Activated T-helper 17 cell treated with anti-CD3 and anti-CD28 coated beads, Interleukin-2, amount 50 U/mL, for 72 hours (primary cell): ENCODE measurements at regions not wholly inside any gene's neighbourhood (a gene's known extent, or its start where the extent isn't known, plus 50 kb on each side); places are given as distances from the start of the nearest gene placed in this dataset.
"Not testable (repeated sequence)": the region's sequence is repeated elsewhere in the genome, so short reads cannot be mapped to it uniquely, and the experiment has no call there.

Source experiments
- ATAC-seq: fragments of 150-1000 bp; cut with Tn5 transposase; replicated peaks from 2 replicates; pipeline ENCODE4 v1.10.0; 2021; ENCODE audit warnings: mild to moderate bottlenecking, moderate library complexity
- H3K27ac Mint-ChIP-seq: one replicate; pipeline ENCODE4 v1.8.0; 2022; ENCODE audit warnings: mixed read lengths
- H3K27me3 Mint-ChIP-seq: one replicate; pipeline ENCODE4 v1.8.0; 2022; ENCODE audit warnings: mixed read lengths
- H3K36me3 Mint-ChIP-seq: one replicate; pipeline ENCODE4 v1.8.0; 2022; ENCODE audit warnings: low read depth, mild to moderate bottlenecking, mixed read lengths
- H3K4me1 Mint-ChIP-seq: one replicate; pipeline ENCODE4 v1.8.0; 2022; ENCODE audit warnings: mixed read lengths
- H3K4me3 Mint-ChIP-seq: one replicate; pipeline ENCODE4 v1.8.0; 2022; ENCODE audit warnings: mild to moderate bottlenecking, mixed read lengths
- H3K9me3 Mint-ChIP-seq: one replicate; pipeline ENCODE4 v1.8.0; 2022; ENCODE audit warnings: mixed read lengths

DNA sequence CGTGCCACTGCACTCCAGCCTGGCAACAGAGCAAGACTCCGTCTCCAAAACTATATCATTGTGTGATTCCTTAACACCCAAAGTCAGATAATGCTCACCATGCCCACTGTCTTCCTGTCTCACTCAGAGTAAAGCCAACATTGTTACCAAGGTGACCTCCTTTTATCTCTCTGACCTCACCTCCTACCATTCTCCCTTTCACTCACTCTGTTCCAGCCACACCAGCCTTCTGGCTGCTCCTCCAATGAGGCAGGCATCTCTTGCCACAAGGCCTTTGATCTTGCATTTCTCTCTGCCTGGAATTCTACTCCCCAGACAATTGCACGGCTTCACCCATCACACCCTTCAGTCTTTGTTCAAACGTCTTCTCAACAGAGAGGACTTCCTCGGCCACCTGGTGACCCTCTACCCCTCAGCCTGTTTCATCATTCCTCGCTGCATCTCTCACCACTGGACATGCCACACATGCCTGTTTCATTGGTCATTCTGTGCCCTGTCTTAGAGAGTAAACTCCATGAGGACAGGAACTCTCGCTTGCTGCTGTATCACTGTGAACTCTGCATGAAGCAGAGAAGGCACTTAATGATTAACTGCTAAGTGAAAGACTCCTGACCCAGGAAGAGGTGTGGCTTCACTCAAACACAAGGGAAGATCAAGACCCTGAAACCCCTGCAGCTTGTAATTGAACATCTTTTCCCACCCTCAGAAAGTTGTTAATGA is 67.1 kb upstream of the CAPZB start:
- no peak for ATAC-seq
- H3K4me3 Mint-ChIP-seq: no peak overlapping the region
- no peak overlapping the region for H3K27ac Mint-ChIP-seq
- H3K9me3 Mint-ChIP-seq: peaks cover 4% of the 10 kb centered on the region
- no peaks in the 10 kb centered on the region for H3K36me3 Mint-ChIP-seq
- no peaks in the 10 kb centered on the region for H3K27me3 Mint-ChIP-seq
- no peaks in the 10 kb centered on the region for H3K4me1 Mint-ChIP-seq

- not testable (repeated sequence) for H3K36me3 Mint-ChIP-seq
These were observed 66.5 kb upstream of the CAPZB start for GRCh38 chr1:19551837-19552236.

GRCh38 chr1:19550437-19550836 is 65.1 kb upstream of the CAPZB start:
- peaks cover 12% of the 10 kb centered on the region for H3K9me3 Mint-ChIP-seq
- not testable (repeated sequence) for H3K27ac Mint-ChIP-seq

More at GRCh38 chr1:19551837-19552236, 66.5 kb upstream of the CAPZB start:
- not testable (repeated sequence) for H3K27ac Mint-ChIP-seq, H3K9me3 Mint-ChIP-seq, H3K27me3 Mint-ChIP-seq, ATAC-seq, H3K4me3 Mint-ChIP-seq, H3K4me1 Mint-ChIP-seq

GRCh38 chr1:19547814-19548213 is 62.5 kb upstream of the CAPZB start:
- ATAC-seq: no peak
- no peak overlapping the region for H3K4me3 Mint-ChIP-seq
- H3K4me1 Mint-ChIP-seq: no peaks in the 10 kb centered on the region
- peaks cover 2% of the 10 kb centered on the region for H3K27me3 Mint-ChIP-seq
- H3K36me3 Mint-ChIP-seq: no peaks in the 10 kb centered on the region
- no peak overlapping the region for H3K27ac Mint-ChIP-seq
- peaks cover 12% of the 10 kb centered on the region for H3K9me3 Mint-ChIP-seq

More at GRCh38 chr1:19550437-19550836, 65.1 kb upstream of the CAPZB start:
- not testable (repeated sequence) for H3K36me3 Mint-ChIP-seq, ATAC-seq, H3K27me3 Mint-ChIP-seq, H3K4me3 Mint-ChIP-seq, H3K4me1 Mint-ChIP-seq

DNA sequence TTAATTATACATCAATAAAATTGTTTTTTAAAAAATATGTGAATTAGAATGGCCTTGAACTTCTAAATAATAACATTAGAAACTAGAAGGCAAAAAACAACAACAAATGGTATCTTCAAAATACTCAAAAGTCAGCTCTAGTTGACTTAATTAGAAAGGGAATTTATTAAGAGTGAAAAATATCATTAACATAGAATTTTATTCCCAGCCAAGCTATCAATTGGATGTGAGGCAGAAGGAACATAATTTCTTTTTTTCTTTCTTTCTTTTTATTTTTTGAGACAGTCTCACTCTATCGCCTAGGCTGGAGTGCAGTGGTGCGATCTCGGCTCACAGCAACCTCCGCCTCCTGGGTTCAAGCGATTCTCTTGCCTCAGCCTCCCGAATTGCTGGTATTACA is 51.2 kb upstream of the CAPZB start:
- no peak overlapping the region for H3K4me3 Mint-ChIP-seq
- H3K27ac Mint-ChIP-seq: no peak overlapping the region
- peaks cover 5% of the 10 kb centered on the region for H3K9me3 Mint-ChIP-seq
- no peaks in the 10 kb centered on the region for H3K4me1 Mint-ChIP-seq
- no peaks in the 10 kb centered on the region for H3K36me3 Mint-ChIP-seq
- ATAC-seq: no peak
- H3K27me3 Mint-ChIP-seq: no peaks in the 10 kb centered on the region

DNA sequence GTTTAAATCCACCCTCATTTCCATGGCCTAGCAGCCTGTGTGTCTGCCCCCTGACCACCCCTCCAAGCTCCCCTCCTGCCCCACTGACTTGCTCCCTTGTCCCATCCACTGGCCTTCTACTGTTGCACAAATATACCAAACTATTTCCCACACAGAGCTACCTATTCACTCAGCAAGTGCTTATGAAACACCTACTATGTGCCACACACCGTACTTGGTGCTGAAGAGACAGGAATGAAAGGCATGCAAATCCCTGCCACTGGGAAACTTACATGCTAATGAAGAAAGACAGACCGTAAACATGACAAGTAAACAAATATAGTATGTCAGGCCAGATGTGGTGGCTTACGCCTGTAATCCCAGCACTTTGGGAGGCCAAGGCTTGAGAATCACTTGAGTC is 49.9 kb upstream of the CAPZB start:
- no peak overlapping the region for H3K27ac Mint-ChIP-seq
- ATAC-seq: no peak
- no peaks in the 10 kb centered on the region for H3K4me1 Mint-ChIP-seq
- H3K27me3 Mint-ChIP-seq: no peaks in the 10 kb centered on the region
- H3K36me3 Mint-ChIP-seq: no peaks in the 10 kb centered on the region
- no peak overlapping the region for H3K4me3 Mint-ChIP-seq
- peaks cover 5% of the 10 kb centered on the region for H3K9me3 Mint-ChIP-seq
